NCI-H526 treated with DMSO at 0.1 percent for 48 hours (cell line): ENCODE measurements at regions not wholly inside any gene's neighbourhood (a gene's known extent, or its start where the extent isn't known, plus 50 kb on each side); places are given as distances from the start of the nearest gene placed in this dataset.
A peak's percentile ranks its signal among the peaks of the same experiment; 100 is the strongest.

Experiments used
- DNase-seq: peaks from one replicate; lab custom pipeline; 2025; lab: John Stamatoyannopoulos, UW

DNA sequence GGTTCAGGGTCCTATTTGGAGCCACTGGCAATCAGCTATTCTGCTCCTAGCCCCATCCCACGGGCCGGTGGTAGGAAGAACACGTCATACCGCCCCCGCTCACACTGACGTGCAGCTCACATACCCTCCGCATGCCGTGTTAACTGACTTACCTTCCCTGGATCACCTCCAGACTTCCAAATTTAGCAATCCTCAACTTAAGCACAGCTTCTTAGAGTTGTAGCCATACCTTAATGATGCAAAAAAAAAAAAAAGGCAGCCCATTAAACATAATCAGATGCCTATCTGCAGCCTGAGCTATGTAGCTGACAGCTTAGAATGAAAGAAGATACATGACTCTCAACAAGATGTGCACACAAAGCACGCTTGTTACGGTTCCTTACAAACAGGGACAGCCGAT, 93.0 kb downstream of the IRX2 start:
- DNase-seq, result no peak

GRCh38 chr5:2657151-2657550, 94.3 kb downstream of the IRX2 start:
- no peak for DNase-seq

DNA sequence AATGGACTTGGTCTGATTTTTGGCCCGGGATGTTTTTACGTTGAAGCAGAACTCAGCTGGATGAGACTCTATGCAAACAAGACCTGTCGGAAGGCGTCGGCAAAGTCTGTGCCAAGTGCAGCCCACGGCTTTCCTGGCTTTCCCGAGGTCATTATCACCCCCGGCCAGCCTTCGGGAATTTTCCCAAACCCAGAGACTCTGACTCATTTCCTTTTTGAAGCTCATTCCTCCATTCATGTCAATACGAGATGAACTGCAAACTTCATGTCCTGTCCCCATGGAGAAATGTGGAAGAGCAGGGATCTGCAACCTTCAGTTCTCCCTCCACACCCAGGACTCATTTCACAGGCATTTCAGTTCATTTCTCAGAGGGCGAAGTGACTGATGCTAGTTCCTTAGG, 95.3 kb downstream of the IRX2 start:
- no peak for DNase-seq

GRCh38 chr5:2653991-2654390, 97.5 kb downstream of the IRX2 start:
- no peak for DNase-seq

- no peak for DNase-seq
These were observed 100.4 kb downstream of the IRX2 start for GRCh38 chr5:2651116-2651515.

DNA sequence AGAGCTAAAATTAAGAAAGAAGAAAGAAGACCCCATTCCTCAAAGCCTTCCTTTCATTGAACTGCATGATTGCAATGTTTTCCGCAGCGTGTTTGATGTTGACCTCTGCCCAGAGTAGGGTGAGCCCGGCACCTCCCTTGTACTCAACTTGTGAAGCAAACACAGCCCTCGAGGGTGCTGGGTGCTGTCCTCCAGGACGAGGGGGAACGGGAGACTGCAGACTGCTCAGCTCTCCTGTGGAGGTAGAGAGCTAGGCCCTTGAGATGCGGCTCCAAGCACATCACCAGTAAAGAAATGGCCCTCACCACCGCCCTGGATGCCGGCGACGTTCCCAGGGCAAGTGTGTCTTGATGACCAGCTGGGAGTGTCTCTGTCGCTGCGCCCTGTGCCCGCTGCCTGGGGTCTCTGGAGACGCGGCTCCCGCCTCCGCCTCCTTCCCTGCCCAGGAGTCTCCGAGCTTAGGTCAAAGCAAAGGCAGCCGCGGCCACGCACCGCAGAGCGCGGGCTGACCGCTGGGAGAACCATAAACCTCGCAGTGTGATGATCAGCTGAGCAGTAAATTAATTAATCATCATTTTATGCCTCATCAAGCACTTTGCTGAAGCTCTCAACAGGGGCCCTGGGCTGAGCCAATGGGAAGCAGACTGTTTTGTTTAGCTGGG, 108.7 kb downstream of the IRX2 start:
- peak; percentile 31 for DNase-seq

- no peak for DNase-seq
These were observed 110.8 kb downstream of the IRX2 start for GRCh38 chr5:2640717-2641116.

- no peak for DNase-seq
These were observed 112.1 kb downstream of the IRX2 start for GRCh38 chr5:2639425-2639824.

GRCh38 chr5:2634399-2635176, 116.9 kb downstream of the IRX2 start:
- no peak for DNase-seq

DNA sequence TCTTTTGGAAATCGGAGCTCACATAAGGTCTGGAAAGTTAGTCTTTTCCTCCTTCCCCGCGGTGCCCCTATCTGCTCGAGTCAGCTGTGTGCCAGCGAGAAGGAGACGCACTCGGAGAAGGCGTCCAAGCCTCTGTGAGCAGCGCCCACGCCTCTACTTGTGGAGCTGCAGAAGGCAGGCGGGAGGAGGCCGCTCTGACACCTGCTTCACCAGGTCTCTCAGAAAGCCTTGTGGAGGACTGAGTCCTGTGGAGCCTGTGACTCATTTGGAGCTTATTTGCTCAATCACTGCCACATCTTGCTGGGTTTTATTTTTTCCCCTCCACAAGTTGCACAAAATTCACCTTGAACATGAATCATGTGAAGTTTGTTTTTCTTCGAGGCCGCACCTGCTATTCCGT, 117.5 kb downstream of the IRX2 start:
- DNase-seq, result no peak

GRCh38 chr5:2631758-2632157, 119.7 kb downstream of the IRX2 start:
- DNase-seq, result no peak

DNA sequence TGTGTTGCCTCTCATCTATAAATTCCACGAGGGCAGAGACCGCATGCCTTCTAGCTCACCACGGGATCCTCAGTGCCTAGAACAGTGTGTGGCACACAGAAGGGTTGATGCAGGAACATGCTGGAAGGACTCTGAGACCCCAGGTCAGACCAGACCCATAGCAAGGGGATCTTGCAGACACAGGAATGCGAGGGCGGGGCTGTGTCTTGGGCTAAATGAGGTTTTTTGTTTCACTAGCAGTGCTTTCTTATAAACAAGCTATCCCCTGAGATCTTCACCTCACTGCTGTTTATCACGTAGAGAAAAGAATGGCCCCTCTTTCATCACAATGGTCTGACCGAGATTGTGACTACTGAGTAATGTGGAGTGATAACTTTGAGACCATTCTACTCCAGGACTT, 122.4 kb downstream of the IRX2 start:
- DNase-seq, result no peak

- DNase-seq, result no peak
These were observed 123.6 kb downstream of the IRX2 start for GRCh38 chr5:2627867-2628266.

DNA sequence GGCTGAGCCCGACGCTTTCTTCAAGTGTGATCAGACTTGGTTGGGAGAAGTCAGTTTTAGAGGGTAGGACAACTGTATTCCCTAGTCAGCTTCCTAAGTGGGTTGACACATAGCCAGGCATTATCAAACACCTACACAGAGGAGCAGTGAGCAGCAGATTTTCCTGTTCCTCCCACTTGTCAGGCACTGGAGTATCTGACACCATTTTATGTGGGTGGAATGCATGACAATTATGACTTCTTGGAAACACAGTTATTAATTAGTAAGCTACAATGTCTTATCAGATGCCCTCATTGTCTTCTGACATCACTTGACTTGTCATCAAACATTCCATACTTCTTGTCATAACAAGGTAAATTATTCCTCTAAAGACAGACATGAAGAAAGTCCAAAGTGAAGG, 124.9 kb downstream of the IRX2 start:
- DNase-seq, result no peak

GRCh38 chr5:2622866-2623265, 128.6 kb downstream of the IRX2 start:
- no peak for DNase-seq

DNA sequence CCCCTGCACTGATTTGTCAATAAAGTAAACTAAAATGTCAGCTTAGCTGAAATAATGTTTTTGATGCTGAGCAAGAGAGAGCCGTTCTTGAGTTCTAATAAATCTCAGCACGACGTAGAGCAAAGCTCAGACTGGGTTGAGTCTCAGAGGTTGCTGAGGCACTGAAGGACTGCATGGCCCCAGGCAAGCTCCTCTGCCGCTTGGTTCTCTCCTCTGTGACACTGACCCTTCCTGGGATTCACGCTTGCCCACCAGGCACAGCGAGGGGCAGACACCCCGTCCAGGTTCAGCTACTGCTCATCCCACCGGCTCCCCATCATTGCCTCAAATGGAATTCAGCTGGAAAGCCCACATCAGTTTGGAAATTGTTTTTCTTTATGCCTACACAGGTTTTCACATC, 129.8 kb downstream of the IRX2 start:
- no peak for DNase-seq

- no peak for DNase-seq
These were observed 132.3 kb downstream of the IRX2 start for GRCh38 chr5:2619216-2619615.

DNA sequence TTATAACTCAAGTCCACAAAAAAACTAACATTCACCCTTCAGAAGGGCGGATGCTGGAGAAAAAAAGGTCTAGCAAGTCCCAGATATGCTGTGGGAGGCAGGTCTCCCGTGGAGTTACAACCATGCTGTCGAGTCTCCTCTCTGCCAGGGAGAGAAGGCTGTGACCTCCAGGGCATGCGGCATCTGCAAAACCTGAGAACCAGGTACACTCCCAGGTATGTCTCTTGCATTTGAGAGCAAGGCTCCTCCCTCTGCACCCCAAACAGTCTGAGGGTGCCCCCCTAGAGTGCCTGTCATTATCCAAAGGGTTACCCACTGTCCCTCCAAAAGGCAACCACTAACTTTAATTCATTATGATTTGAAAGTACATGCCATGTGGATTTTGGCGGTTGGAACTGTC, 134.0 kb downstream of the IRX2 start:
- no peak for DNase-seq

DNA sequence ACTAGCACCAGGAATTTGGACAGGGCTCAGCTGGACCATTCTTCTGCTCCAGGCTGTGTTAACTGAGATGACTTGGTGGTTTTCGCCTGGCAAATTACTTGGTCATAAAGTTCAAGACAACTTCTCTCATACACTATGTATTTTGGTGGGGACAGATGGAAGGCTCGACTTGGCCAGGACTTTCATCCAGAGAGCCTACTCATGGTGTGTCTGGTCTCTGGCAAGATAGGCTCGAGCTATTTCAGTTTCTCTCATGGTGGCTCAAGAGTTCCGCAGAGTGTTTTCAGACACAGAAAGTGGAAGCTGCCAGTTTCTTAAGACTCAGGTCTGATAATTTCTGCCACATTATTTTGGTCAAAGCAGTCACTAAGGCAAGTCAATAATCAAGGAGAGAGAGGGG, 135.6 kb downstream of the IRX2 start:
- no peak for DNase-seq

- DNase-seq, result no peak
These were observed 136.9 kb downstream of the IRX2 start for GRCh38 chr5:2614571-2614970.

DNA sequence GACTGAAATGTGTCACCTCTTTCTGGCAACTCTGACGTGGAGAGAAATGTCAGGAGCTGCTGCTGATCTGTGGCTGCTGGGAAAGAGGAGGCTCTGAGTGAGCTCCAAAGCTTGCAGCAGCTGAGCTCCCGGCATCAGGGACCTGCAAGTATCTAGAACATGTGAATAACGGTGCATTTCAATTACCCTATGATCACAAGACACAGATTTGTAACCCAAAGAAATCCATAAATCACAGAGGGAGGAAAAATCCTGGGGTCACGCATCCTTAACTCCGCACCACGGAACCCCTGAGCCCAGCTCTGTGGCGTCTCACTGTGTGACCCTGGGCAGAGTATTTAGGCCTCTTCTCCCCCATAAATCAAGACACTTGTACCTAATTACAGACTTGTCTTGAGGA, 139.8 kb downstream of the IRX2 start:
- DNase-seq, result no peak

DNA sequence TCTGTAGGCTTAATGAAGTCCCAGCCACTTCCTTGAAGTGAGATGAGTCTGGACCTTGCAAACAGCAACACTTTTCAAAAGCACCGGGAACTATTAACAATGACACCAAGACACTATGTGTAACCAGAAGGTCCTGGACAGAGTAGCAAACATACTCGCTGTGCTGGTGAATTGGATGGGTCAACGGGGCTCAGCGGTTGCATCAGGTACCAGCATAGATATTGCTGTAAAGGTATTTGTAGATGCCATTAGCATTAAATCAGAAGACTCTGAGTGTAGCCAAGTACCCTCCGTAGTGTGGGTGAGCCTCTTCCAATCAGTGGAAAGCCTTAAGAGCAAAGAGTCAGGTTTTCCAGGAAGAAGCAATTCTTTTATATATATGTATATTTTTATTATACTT, 140.5 kb downstream of the IRX2 start:
- no peak for DNase-seq

GRCh38 chr5:2608391-2608790, 143.1 kb downstream of the IRX2 start:
- DNase-seq, result no peak

DNA sequence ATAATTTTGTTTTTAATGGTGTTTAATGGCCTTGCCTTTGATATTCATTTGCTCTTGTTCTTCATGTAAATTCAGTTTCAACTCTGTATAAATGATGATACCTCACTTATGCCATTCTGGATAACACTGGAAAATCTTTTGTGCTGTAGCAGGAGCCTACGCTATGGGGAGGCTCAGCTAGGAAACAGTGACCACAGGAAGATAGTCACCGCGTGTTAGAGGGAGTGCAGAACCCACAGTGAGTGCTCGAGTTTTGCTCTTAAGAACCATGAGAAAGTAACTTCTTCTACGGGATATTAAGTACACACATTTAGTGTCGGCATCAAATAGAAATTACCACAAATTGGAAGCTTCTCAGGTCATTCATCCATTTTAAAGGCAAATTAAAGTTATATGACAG, 143.9 kb downstream of the IRX2 start:
- DNase-seq, result no peak
